Psoas muscle (tissue), 7 donors: ENCODE measurements at regions not wholly inside any gene's neighbourhood (a gene's known extent, or its start where the extent isn't known, plus 50 kb on each side); places are given as distances from the start of the nearest gene placed in this dataset.

Experiments
- ATAC-seq, 4 donors: fragments of 200-7000 bp; cut with Tn5 transposase; one replicate each; pipeline ENCODE4 v1.9.1; 2020; ENCODE audit warnings: moderate library complexity in 3 of 4, mild to moderate bottlenecking in 2 of 4
- DNase-seq, 2 donors: peaks; one replicate each; pipeline ENCODE4 v3.0.0-alpha.2; 2020
- H3K27ac ChIP-seq: fragments of 200-600 bp; one replicate; pipeline ENCODE4 v1.8.0; 2022
- H3K27me3 ChIP-seq, 3 donors: fragments of 200-600 bp in 1 of 3; one replicate each; pipeline versions ENCODE4 v1.6.1 to v1.8.0; 2013 to 2022; ENCODE audit warnings: low read length in 2 of 3, mild to moderate bottlenecking in 2 of 3, moderate library complexity in 1 of 3; ENCODE audit not compliant: insufficient read depth in 3 of 3
- H3K36me3 ChIP-seq, 2 donors: fragments of 200-600 bp in 1 of 2; one replicate each; pipeline versions ENCODE4 v1.6.1 to v1.8.0; 2013 to 2022; ENCODE audit warnings: low read depth in 1 of 2, mild to moderate bottlenecking in 1 of 2, moderate library complexity in 1 of 2; ENCODE audit not compliant: insufficient read depth in 1 of 2
- H3K4me1 ChIP-seq: fragments of 200-600 bp; one replicate; pipeline ENCODE4 v1.8.0; 2022
- H3K4me3 ChIP-seq: fragments of 200-600 bp; one replicate; pipeline ENCODE4 v1.8.0; 2022; ENCODE audit warnings: mild to moderate bottlenecking
- H3K9me3 ChIP-seq: fragments of 200-600 bp; one replicate; pipeline ENCODE4 v1.8.0; 2022
- CTCF ChIP-seq: fragments of 200-600 bp; IDR thresholded peaks from one replicate; pipeline ENCODE4 v1.8.0; 2022; ENCODE audit warnings: antibody characterized with exemption
- WGBS, 3 donors: extraction: QIAGEN DNeasy Blood & Tissue Kit; methylation state at CpG; one replicate each; pipeline versions ENCODE4 v1.1.6 to v1.1.7; 2013; 5-methylcytosine and 5-hydroxymethylcytosine counted together
- intact Hi-C, 2 donors: fragments of 100-400 bp; cut with DNase I; formaldehyde crosslinking; loops; one replicate each; pipeline versions ENCODE4 v1.11.0 to v1.14.2; 2022
- donor health status: healthy with polysubstance abuse.
- donor health status: DM: no; HTN: no; CAD: no; lungs with moderate emphysema.
- donor health status: Bipolar disorder and iron deficiency.
- donor health status: healthy.
- donor health status: DM: yes; HTN: yes; CAD: no.
- donor health status: DM: no; HTN: no; CAD: no.
- donor health status: DM: yes; HTN: yes; CAD: no.

- 71 to 96% (median 92%) methylated on average over 4 of the region's 4 CpGs for WGBS, 3 donors
- H3K4me1 ChIP-seq: no peaks in the 10 kb centered on the region
- intact Hi-C loops: no loop called here
- H3K9me3 ChIP-seq: no peaks in the 10 kb centered on the region
- ATAC-seq (no peak), DNase-seq (no peak)
- no peaks in the 10 kb centered on the region for H3K36me3 ChIP-seq
- TF ChIP-seq CTCF: no peak
- no peaks in the 10 kb centered on the region for H3K27me3 ChIP-seq
- H3K27ac ChIP-seq: no peak overlapping the region
- H3K4me3 ChIP-seq: no peak overlapping the region
These were observed 328.2 kb downstream of the RND3 start for GRCh38 chr2:150159300-150159699.

GRCh38 chr2:150156876-150157275 lies 330.6 kb downstream of the RND3 start:
- DNase-seq (no peak), ATAC-seq (no peak)
- intact Hi-C loops: no loop called here
- no peak for TF ChIP-seq CTCF
- Histone ChIP-seq H3K4me1 (no peaks in the 10 kb centered on the region), H3K9me3 (no peaks in the 10 kb centered on the region), H3K27ac (no peak overlapping the region), H3K4me3 (no peak overlapping the region), H3K36me3 (no peaks in the 10 kb centered on the region), H3K27me3 (no peaks in the 10 kb centered on the region)
- 71 to 80% (median 78%) methylated on average over 2 of the region's 2 CpGs for WGBS, 3 donors

GRCh38 chr2:150156415-150156814 lies 331.1 kb downstream of the RND3 start:
- Histone ChIP-seq H3K27me3 (no peaks in the 10 kb centered on the region), H3K36me3 (no peaks in the 10 kb centered on the region), H3K9me3 (no peaks in the 10 kb centered on the region), H3K27ac (no peak overlapping the region), H3K4me1 (no peaks in the 10 kb centered on the region), H3K4me3 (no peak overlapping the region)
- ATAC-seq (no peak), DNase-seq (no peak)
- intact Hi-C loops: no loop called here
- 53 to 64% (median 53%) methylated on average over 3 of the region's 3 CpGs for WGBS, 3 donors
- TF ChIP-seq CTCF: no peak

- no peaks in the 10 kb centered on the region for H3K4me1 ChIP-seq
- no peaks in the 10 kb centered on the region for H3K9me3 ChIP-seq
- no peak overlapping the region for H3K27ac ChIP-seq
- intact Hi-C loops: no loop called here
- H3K4me3 ChIP-seq: no peak overlapping the region
- no peaks in the 10 kb centered on the region for H3K27me3 ChIP-seq
- ATAC-seq (no peak), DNase-seq (no peak)
- WGBS, 3 donors: 64 to 87% (median 86%) methylated on average over 2 of the region's 2 CpGs
- H3K36me3 ChIP-seq: no peaks in the 10 kb centered on the region
- TF ChIP-seq CTCF: no peak
These were observed 333.1 kb downstream of the RND3 start for GRCh38 chr2:150154308-150154797.

GRCh38 chr2:150153646-150154307 lies 333.7 kb downstream of the RND3 start:
- intact Hi-C loops: no loop called here
- DNase-seq (no peak), ATAC-seq (no peak)
- H3K36me3 ChIP-seq: no peaks in the 10 kb centered on the region
- H3K27me3 ChIP-seq: no peaks in the 10 kb centered on the region
- no peak overlapping the region for H3K27ac ChIP-seq
- no peak for TF ChIP-seq CTCF
- no peaks in the 10 kb centered on the region for H3K9me3 ChIP-seq
- no peak overlapping the region for H3K4me3 ChIP-seq
- H3K4me1 ChIP-seq: no peaks in the 10 kb centered on the region
- WGBS, 3 donors: 90 to 97% (median 91%) methylated on average over 2 of the region's 2 CpGs
